ENCODE measurements at regions not wholly inside any gene's neighbourhood (a gene's known extent, or its start where the extent isn't known, plus 50 kb on each side); places are given as distances from the start of the nearest gene placed in this dataset.

DNA sequence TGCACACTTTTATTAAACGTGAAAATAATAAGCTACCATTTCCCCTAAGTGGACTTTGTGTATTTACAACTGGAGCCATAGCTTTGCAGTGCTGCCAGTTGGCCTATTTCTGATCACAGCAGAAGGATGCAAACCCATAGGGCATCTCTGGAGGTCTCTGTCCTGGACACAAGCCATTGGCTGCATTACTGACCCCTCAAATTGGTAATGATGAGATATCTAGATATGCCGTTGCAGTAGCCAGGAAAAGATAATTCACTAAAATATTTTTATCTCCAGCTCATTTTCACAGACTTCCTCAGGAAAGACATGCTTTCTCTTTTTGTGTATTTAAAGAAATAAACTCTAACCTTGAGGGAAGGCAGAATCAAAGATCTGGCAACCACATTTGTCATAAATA is 182.5 kb downstream of the TDRD15 start:
- H3K4me3 ChIP-seq = no peak overlapping the region
- no peaks in the 10 kb centered on the region for H3K27me3 ChIP-seq
- H3K9me3 ChIP-seq = no peaks in the 10 kb centered on the region
- intact Hi-C loops (cut with DNase I; ENCODE audit: low total_unique reads) = no loop called here
- no peak for TF ChIP-seq POLR2AphosphoS5 (IDR thresholded peaks at IDR 0.05)
- TF ChIP-seq, protein P1, sequence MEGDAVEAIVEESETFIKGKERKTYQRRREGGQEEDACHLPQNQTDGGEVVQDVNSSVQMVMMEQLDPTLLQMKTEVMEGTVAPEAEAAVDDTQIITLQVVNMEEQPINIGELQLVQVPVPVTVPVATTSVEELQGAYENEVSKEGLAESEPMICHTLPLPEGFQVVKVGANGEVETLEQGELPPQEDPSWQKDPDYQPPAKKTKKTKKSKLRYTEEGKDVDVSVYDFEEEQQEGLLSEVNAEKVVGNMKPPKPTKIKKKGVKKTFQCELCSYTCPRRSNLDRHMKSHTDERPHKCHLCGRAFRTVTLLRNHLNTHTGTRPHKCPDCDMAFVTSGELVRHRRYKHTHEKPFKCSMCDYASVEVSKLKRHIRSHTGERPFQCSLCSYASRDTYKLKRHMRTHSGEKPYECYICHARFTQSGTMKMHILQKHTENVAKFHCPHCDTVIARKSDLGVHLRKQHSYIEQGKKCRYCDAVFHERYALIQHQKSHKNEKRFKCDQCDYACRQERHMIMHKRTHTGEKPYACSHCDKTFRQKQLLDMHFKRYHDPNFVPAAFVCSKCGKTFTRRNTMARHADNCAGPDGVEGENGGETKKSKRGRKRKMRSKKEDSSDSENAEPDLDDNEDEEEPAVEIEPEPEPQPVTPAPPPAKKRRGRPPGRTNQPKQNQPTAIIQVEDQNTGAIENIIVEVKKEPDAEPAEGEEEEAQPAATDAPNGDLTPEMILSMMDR (IDR thresholded peaks at IDR 0.05) = no peak
- no peak for TF ChIP-seq EP300 (IDR thresholded peaks at IDR 0.05)
- no peak for TF ChIP-seq POLR2A (IDR thresholded peaks at IDR 0.05)
- DNase-seq = no peak
- H3K27ac ChIP-seq = no peak overlapping the region
- H3K4me1 ChIP-seq = no peaks in the 10 kb centered on the region
- 45 to 65% (median 61%) methylated on average over 2 of the region's 2 CpGs for WGBS, 5 donors
- H3K36me3 ChIP-seq = no peaks in the 10 kb centered on the region

DNA sequence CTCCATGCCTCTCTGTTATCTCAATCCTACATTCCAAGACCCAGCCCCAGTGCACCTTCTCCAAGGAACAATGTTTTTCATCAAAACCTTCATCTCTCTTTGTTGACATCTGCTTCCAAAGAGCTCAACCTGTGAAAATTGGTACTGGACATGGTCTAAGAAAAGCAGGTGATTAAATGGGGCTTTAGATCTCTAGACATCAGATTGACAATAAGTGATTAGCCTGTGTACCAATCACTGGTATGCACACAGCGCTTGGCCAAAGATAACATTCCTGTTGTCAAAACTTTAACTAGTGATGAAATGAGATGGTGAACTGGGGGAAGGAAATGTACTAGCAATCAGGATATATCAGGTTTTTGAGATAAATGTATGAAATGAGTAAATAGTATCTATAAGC is 183.3 kb downstream of the TDRD15 start:
- H3K27ac ChIP-seq = no peak overlapping the region
- H3K27me3 ChIP-seq = no peaks in the 10 kb centered on the region
- no peaks in the 10 kb centered on the region for H3K4me1 ChIP-seq
- no peak for DNase-seq
- H3K4me3 ChIP-seq = no peak overlapping the region
- TF ChIP-seq EP300 (IDR thresholded peaks at IDR 0.05) = no peak
- no peak for TF ChIP-seq POLR2AphosphoS5 (IDR thresholded peaks at IDR 0.05)
- TF ChIP-seq POLR2A (IDR thresholded peaks at IDR 0.05) = no peak
- TF ChIP-seq, protein P1 (IDR thresholded peaks at IDR 0.05) = no peak
- H3K36me3 ChIP-seq = no peaks in the 10 kb centered on the region
- H3K9me3 ChIP-seq = no peaks in the 10 kb centered on the region
- WGBS, 5 donors = 24 to 54% (median 42%) methylated on average over 1 of the region's 1 CpG
- intact Hi-C loops (cut with DNase I; ENCODE audit: low total_unique reads) = no loop called here

DNA sequence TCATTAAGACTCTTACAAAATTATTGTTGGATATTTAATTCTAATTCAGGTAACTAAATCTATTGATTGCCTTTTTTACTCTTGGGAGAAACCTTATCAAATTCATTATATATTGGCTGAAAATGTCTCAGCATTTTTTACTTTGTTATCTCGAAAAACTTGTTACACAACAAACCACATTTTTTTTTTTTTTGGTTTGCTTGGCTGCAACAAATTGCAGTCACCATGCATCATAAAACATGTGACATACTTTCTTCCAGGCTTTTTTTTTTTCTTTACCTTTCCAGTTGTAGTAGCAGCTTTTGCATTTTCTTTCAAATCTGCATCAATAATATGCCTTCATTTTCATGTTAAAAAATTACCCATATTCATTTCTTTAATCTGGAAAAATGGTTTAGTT is 186.7 kb downstream of the TDRD15 start:
- H3K27ac ChIP-seq = no peak overlapping the region
- H3K36me3 ChIP-seq = no peaks in the 10 kb centered on the region
- H3K9me3 ChIP-seq = no peaks in the 10 kb centered on the region
- H3K27me3 ChIP-seq = no peaks in the 10 kb centered on the region
- intact Hi-C loops (cut with DNase I; ENCODE audit: low total_unique reads) = loop anchor here (10.0 kb wide), 1 partner anchor 136 kb away; no protein-coding TSS in a partner anchor
- DNase-seq = no peak
- no peak overlapping the region for H3K4me3 ChIP-seq
- TF ChIP-seq POLR2AphosphoS5 (IDR thresholded peaks at IDR 0.05) (no peak), EP300 (IDR thresholded peaks at IDR 0.05) (no peak), POLR2A (IDR thresholded peaks at IDR 0.05) (no peak)
- TF ChIP-seq, protein P1 (IDR thresholded peaks at IDR 0.05) = no peak
- WGBS, 5 donors = 29 to 52% (median 38%) methylated on average over 1 of the region's 1 CpG
- no peaks in the 10 kb centered on the region for H3K4me1 ChIP-seq

DNA sequence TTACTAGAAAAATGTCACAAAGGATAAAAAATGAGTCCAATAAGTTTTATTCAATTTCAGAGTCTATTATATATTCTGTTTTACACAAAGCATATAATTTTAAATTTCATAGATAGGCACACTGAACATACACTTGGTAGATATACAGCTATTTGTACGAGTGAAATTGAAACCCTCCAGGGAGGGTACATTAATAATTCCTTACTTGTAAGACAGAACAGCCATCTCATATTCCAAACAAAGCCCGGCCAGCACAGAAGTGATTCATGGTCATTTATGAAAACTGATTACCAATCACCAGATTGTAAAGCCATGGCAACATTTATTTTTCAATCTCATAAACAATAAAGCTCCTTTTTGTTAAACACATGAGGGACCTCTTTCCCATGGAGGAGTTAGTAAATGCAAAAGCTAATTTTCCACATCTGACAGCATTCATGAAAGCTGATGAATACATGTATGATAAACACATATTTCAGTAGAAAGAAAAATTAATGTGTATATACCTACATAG is 190.6 kb downstream of the TDRD15 start:
- Histone ChIP-seq H3K27me3 (no peaks in the 10 kb centered on the region), H3K36me3 (no peaks in the 10 kb centered on the region), H3K27ac (no peak overlapping the region), H3K4me1 (no peaks in the 10 kb centered on the region), H3K9me3 (no peaks in the 10 kb centered on the region), H3K4me3 (no peak overlapping the region)
- intact Hi-C loops (cut with DNase I; ENCODE audit: low total_unique reads) = loop anchor here (10.0 kb wide), 1 partner anchor 140 kb away; no protein-coding TSS in a partner anchor
- TF ChIP-seq EP300 (IDR thresholded peaks at IDR 0.05) (no peak), POLR2A (IDR thresholded peaks at IDR 0.05) (no peak), POLR2AphosphoS5 (IDR thresholded peaks at IDR 0.05) (no peak)
- TF ChIP-seq, protein P1 (IDR thresholded peaks at IDR 0.05) = no peak
- WGBS, 5 donors = 49 to 75% (median 59%) methylated on average over 2 of the region's 2 CpGs
- no peak for DNase-seq
